ENCODE measurements at regions not wholly inside any gene's neighbourhood (a gene's known extent, or its start where the extent isn't known, plus 50 kb on each side); places are given as distances from the start of the nearest gene placed in this dataset.
"Not testable (repeated sequence)": the region's sequence is repeated elsewhere in the genome, so short reads cannot be mapped to it uniquely, and the experiment has no call there.

DNA sequence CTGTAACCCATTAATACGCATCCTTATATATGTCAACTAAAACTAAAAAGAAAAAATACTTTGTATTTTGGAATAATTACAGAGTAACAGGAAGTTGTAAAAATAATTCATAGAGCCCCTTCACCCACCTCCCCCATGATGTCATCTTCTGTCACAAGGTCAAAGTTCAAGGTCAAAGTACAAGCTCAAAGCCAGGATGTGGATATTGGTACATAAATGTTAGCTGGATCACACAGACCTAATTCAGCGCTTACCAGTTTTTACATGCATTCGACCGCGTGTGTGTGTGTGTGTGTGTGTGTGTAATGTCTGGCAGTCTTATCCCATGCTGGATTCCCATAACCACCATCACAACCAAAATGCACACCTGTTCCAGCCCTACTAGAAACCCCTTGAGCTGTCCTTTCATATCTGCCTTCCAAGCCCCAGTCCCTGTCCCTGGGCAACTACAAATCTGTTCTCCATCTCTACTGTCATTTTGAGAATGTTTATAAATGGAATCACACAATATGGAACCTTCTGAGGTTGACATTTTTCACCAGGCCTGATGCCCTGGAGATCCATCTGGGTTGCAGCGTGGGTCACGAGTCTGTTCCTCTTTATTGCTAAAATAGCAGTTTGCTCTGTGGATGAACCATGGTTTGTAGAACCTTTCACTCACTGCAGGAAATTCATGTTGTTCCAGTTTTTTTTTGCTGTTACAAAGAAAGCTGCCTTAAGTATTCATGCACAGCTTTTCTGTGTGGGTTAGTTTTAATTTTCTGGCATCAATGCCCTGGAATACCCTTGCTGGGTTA, 153.6 kb upstream of the PITRM1 start:
- no peak for DNase-seq

GRCh38 chr10:3324612-3325038, 152.0 kb upstream of the PITRM1 start:
- no peak for DNase-seq

GRCh38 chr10:3323865-3324498, 151.4 kb upstream of the PITRM1 start:
- DNase-seq = no peak

DNA sequence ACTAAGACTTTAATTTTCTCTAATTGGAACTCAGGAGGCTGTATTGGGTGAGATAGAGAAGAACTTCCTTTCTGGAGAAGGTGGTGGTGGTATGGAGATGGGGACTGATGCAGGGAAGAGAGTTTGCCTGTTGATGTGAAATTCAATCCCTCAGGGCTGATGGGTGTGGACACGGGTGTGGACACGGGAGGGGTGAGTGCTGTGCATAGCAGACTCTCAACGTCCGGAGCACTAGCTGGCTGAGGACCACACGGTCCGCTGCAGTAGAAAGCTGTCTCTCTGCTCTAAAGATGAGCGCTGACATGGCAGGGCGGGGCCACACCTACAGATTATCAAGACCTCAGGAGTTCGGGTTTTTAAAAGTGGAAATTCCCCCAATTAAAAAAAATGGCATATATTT, 148.5 kb upstream of the PITRM1 start:
- no peak for DNase-seq

GRCh38 chr10:3319811-3320226, 147.2 kb upstream of the PITRM1 start:
- DNase-seq = no peak

- DNase-seq = not testable (repeated sequence)
Observed at GRCh38 chr10:3318480-3318807, 145.9 kb upstream of the PITRM1 start.

- DNase-seq = not testable (repeated sequence)
Observed at GRCh38 chr10:3317553-3318479, 145.2 kb upstream of the PITRM1 start.

DNA sequence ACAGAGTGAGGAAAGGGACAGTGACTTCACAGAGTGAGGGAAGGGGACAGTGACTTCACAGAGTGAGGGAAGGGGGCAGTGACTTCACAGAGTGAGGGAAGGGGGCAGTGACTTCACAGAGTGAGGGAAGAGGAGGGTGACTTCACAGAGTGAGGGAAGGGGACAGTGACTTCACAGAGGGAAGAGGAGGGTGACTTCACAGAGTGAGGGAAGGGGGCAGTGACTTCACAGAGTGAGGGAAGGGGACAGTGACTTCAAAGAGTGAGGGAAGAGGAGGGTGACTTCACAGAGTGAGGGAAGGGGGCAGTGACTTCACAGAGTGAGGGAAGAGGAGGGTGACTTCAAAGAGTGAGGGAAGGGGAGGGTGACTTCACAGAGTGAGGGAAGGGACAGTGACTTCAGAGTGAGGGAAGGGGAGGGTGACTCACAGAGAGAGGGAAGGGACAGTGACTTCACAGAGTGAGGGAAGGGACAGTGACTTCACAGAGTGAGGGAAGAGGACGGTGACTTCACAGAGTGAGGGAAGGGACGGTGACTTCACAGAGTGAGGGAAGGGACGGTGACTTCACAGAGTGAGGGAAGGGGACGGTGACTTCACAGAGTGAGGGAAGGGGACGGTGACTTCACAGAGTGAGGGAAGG, 142.0 kb upstream of the PITRM1 start:
- not testable (repeated sequence) for DNase-seq

DNA sequence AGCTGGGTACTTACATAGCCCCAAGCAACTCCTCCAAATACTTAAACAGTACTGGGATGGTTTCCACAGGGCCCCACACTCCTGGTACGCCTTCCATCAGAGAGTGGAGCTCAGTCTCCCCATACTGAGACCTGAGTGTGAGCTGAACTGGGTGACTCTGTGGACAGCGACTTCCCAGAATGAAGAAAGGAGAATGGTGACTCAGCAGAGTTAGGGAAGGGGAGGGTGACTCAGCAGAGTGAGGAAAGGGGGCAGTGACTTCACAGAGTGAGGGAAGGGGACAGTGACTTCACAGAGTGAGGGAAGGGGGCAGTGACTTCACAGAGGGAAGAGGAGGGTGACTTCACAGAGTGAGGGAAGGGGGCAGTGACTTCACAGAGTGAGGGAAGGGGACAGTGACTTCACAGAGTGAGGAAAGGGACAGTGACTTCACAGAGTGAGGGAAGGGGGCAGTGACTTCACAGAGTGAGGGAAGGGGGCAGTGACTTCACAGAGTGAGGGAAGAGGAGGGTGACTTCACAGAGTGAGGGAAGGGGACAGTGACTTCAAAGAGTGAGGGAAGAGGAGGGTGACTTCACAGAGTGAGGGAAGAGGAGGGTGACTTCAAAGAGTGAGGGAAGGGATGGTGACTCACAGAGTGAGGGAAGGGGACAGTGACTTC, 141.3 kb upstream of the PITRM1 start:
- DNase-seq = peak; percentile 38

- DNase-seq = no peak
Observed at GRCh38 chr10:3312403-3312940, 139.9 kb upstream of the PITRM1 start.

DNA sequence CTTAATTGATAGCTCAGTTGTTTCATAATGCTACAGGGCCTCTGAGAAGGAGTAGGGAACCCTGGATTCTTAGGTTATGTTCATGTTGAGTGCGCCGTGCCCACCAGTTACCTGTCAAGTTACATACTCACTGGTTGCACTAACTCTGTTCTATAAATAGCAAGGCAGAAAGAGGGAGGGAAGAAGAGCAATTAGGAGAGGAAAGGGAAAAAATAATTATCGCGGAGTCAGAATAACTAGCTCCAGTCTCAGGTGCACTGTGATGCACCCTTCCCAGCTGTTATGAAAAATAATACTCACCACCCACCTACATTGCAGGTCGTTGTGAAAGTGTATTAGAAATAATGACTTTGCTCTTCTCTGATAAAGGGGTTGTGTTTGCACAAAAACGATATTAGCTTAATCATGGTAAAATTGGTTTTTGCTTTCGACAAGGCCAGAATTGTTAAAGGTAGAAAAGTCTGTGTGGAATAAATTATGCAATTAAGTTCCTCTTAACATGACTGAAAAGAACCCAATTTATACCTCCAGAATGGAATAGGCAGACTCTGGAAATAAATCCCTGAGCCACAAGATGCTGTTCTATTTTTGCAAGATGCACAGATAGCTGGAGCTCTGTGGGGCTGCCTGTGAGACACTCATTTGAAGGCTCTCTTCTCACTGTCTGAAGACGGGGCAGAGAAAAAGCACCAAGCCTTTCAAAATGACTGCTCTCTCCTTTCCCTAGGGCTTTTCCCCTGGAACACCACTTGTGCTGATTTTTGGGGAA, 137.6 kb upstream of the PITRM1 start:
- no peak for DNase-seq

- DNase-seq = no peak
Observed at GRCh38 chr10:3306050-3306449, 133.5 kb upstream of the PITRM1 start.

- DNase-seq = peak; percentile 52
Observed at GRCh38 chr10:3295582-3296151, 123.1 kb upstream of the PITRM1 start.

GRCh38 chr10:3294919-3295581, 122.5 kb upstream of the PITRM1 start:
- DNase-seq = no peak

DNA sequence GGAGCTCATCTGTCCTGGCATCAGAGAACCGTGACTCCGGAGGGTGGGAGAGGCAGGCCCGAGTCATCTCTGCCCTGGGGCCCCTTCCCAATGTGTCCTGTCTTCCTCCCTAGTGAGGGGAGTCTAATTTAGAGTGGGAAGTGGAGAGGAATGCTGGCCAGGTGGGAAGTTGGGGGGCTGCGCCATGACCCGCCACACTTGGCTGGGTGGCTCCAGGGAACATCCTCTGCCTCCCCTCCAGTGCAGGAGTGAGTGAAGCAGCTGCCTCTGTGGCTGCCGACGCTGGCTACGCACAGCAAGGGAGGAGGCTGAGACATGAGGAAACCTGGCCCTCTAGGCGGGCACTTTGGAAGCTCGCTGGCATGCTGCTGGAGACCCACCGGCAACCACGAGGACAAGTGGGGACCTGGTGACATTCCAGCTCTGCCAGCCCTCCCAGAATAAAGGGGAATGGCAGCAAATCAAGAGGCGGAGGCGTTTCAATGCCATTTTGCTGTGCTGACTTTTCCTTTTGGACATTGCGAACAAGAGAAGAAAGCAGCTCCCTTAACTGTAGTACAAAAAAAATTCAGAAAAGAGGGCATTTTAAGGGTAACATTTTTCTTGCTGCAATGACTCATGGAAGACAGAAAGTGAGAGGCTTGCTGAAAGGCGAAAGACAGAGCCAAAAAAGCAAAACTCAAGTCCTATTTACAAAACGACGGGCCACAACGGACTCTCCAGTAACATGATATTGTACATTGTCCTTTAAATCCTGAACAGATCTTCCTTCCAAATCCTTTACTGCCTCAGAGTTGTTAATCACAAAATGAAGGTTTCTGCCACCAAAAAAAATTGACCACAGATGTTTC, 121.2 kb upstream of the PITRM1 start:
- no peak for DNase-seq

GRCh38 chr10:3292636-3293035, 120.1 kb upstream of the PITRM1 start:
- no peak for DNase-seq

- DNase-seq = no peak
Observed at GRCh38 chr10:3290550-3290949, 118.0 kb upstream of the PITRM1 start.

DNA sequence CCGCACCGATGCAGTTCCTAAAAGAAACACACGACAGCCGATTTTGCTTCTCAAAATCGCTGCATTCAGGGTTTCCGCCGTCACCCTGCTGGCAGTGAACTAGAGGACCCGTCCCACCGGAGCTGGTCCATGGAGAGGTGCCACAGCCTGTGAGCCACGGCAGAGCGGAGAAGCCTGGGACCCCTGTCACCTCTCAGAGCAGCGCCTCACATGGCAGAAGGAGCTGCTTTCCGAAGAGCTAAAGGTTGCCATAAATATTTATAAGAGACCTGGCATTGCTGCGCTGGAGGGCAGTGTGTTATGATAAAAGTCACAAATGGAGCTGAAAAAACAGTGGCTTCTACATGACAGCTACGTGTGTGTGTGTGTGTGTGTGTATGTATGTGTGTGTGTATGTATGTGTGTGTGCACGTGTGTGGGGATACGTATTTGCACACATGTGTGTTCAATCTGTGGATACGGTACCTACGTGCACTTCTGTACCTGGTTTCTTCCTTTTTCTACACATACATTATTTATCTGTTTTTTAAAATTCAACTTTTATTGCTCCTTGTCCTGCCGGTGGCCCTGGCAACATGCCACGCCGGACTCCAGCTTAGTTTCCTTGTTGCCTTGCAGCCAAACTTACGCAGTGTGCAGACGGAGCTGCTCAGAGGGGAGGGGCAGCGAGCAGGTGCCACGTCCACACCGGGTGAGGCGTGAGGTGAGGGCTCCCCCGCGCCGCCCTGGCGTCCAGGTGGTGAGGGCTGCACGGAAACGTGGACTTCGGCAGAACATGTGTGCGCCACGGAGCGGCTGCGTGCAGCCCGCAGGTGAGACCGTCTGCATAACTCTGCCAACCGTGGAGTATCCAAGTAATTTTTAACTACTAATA, 115.2 kb upstream of the PITRM1 start:
- no peak for DNase-seq

DNA sequence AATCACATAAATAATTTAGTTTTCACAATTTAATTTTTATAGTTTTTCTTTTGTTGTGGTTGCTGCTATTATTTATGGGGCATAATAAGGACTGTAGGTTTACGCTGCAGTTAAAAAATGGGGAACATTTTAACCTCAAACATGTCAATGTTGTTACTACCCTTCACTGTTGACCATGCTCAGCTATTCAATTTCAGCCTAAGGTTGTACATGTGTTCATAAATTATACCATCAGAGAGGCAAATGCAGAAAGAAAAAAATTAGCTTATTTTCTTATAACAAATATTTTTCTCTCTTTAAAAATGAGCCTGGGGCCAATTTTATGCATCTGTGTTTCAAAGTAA, 110.1 kb upstream of the PITRM1 start:
- DNase-seq = no peak

Measured in suppressor macrophage treated with lipopolysaccharide for 4 hours (primary cell).